Mesendoderm (in vitro differentiated cells): ENCODE measurements at regions not wholly inside any gene's neighbourhood (a gene's known extent, or its start where the extent isn't known, plus 50 kb on each side); places are given as distances from the start of the nearest gene placed in this dataset.
A peak's percentile ranks its signal among the peaks of the same experiment; 100 is the strongest.

Source experiments
- DNase-seq: peaks from one replicate; pipeline ENCODE4 v3.0.0; 2013
- H2AK5ac ChIP-seq: 2 replicates; pipeline ENCODE4 v1.6.1; 2013; ENCODE audit warnings: low read length, inconsistent platforms
- H2BK120ac ChIP-seq: 2 replicates; pipeline ENCODE4 v1.6.1; 2013; ENCODE audit warnings: low read depth, mild to moderate bottlenecking, low read length, moderate library complexity, mixed read lengths
- H2BK15ac ChIP-seq: replicated peaks from 2 replicates; pipeline ENCODE4 v1.6.1; 2013; ENCODE audit warnings: low read depth, mild to moderate bottlenecking, moderate library complexity
- H2BK5ac ChIP-seq: 2 replicates; pipeline ENCODE4 v1.6.1; 2013; ENCODE audit warnings: low read length, inconsistent platforms
- H3K18ac ChIP-seq: 2 replicates; pipeline ENCODE4 v1.6.1; 2013; ENCODE audit warnings: mild to moderate bottlenecking, low read length, mixed read lengths
- H3K23ac ChIP-seq: one replicate; pipeline ENCODE4 v1.6.1; 2013; ENCODE audit warnings: low read length
- H3K27ac ChIP-seq: 2 replicates; pipeline ENCODE4 v1.5.1; 2013; ENCODE audit warnings: low read depth, mild to moderate bottlenecking, inconsistent platforms, low read length, moderate library complexity
- H3K27me3 ChIP-seq: 2 replicates; pipeline ENCODE4 v1.6.1; 2013; ENCODE audit warnings: low read length, control low read depth, mild to moderate bottlenecking, inconsistent platforms; ENCODE audit not compliant: insufficient read depth, poor library complexity
- H3K36me3 ChIP-seq: 2 replicates; pipeline ENCODE4 v1.6.1; 2013; ENCODE audit warnings: low read length, inconsistent platforms; ENCODE audit not compliant: control insufficient read depth, insufficient read depth
- H3K4ac ChIP-seq: one replicate; pipeline ENCODE4 v1.6.1; 2013; ENCODE audit warnings: low read depth, mild to moderate bottlenecking, low read length, moderate library complexity
- H3K4me1 ChIP-seq: 2 replicates; pipeline ENCODE4 v1.6.1; 2013; ENCODE audit warnings: low read depth, low read length, inconsistent platforms; ENCODE audit not compliant: control insufficient read depth
- H3K4me2 ChIP-seq: 2 replicates; pipeline ENCODE4 v1.6.1; 2013; ENCODE audit warnings: low read length
- H3K4me3 ChIP-seq: 2 replicates; pipeline ENCODE4 v1.5.1; 2013; ENCODE audit warnings: mild to moderate bottlenecking, low read length
- H3K56ac ChIP-seq: one replicate; pipeline ENCODE4 v1.6.1; 2013; ENCODE audit warnings: low read length
- H3K79me1 ChIP-seq: 2 replicates; pipeline ENCODE4 v1.6.1; 2013; ENCODE audit warnings: low read length, inconsistent platforms
- H3K79me2 ChIP-seq: 2 replicates; pipeline ENCODE4 v1.6.1; 2013; ENCODE audit warnings: mild to moderate bottlenecking, low read length; ENCODE audit not compliant: control insufficient read depth, insufficient read depth
- H3K9ac ChIP-seq: 2 replicates; pipeline ENCODE4 v1.6.1; 2013; ENCODE audit warnings: low read length, inconsistent platforms
- H4K5ac ChIP-seq: one replicate; pipeline ENCODE4 v1.6.1; 2013; ENCODE audit warnings: low read length
- H4K8ac ChIP-seq: one replicate; pipeline ENCODE4 v1.6.1; 2013; ENCODE audit warnings: low read depth, mild to moderate bottlenecking, control low read depth, low read length, moderate library complexity
- WGBS: extraction: QIAGEN DNeasy Blood & Tissue Kit; methylation state at CpG from one replicate; pipeline ENCODE4 v1.1.7; 2013; ENCODE audit warnings: low lambda C conversion rate, missing lambda C conversion rate; ENCODE audit not compliant: insufficient coverage; ENCODE audit errors: extremely low coverage; 5-methylcytosine and 5-hydroxymethylcytosine counted together

GRCh38 chr14:76940021-76940760 is 88.3 kb downstream of the IRF2BPL start:
- H2BK120ac ChIP-seq, result no peak overlapping the region
- no peak overlapping the region for H2BK5ac ChIP-seq
- no peaks in the 10 kb centered on the region for H3K36me3 ChIP-seq
- no peak overlapping the region for H3K23ac ChIP-seq
- H3K27ac ChIP-seq, result no peak overlapping the region
- H3K4me3 ChIP-seq, result no peak overlapping the region
- no peak overlapping the region for H4K5ac ChIP-seq
- no peak for DNase-seq
- H4K8ac ChIP-seq, result no peak overlapping the region
- no peaks in the 10 kb centered on the region for H3K79me2 ChIP-seq
- no peaks in the 10 kb centered on the region for H3K79me1 ChIP-seq
- no peak overlapping the region for H3K4ac ChIP-seq
- H2BK15ac ChIP-seq, result no peak overlapping the region
- no peaks in the 10 kb centered on the region for H3K27me3 ChIP-seq
- peak overlapping the region; percentile 26 for H3K56ac ChIP-seq
- H3K4me2 ChIP-seq, result no peak overlapping the region
- no CpG with 5 or more reads among the region's 8 CpGs for WGBS
- H2AK5ac ChIP-seq, result no peak overlapping the region
- H3K18ac ChIP-seq, result no peak overlapping the region
- no peak overlapping the region for H3K9ac ChIP-seq
- H3K4me1 ChIP-seq, result peaks cover 2% of the 10 kb centered on the region

GRCh38 chr14:76939015-76939742 is 89.3 kb downstream of the IRF2BPL start:
- no peak overlapping the region for H3K18ac ChIP-seq
- no peak overlapping the region for H2AK5ac ChIP-seq
- peaks cover 2% of the 10 kb centered on the region for H3K4me1 ChIP-seq
- no peak overlapping the region for H3K56ac ChIP-seq
- no peak overlapping the region for H3K4ac ChIP-seq
- H4K8ac ChIP-seq, result no peak overlapping the region
- WGBS, result no CpG with 5 or more reads among the region's 10 CpGs
- no peak overlapping the region for H2BK5ac ChIP-seq
- H3K23ac ChIP-seq, result no peak overlapping the region
- H3K79me1 ChIP-seq, result no peaks in the 10 kb centered on the region
- H2BK15ac ChIP-seq, result no peak overlapping the region
- no peak overlapping the region for H3K27ac ChIP-seq
- DNase-seq, result no peak
- H2BK120ac ChIP-seq, result no peak overlapping the region
- H3K4me2 ChIP-seq, result no peak overlapping the region
- no peak overlapping the region for H3K4me3 ChIP-seq
- no peak overlapping the region for H3K9ac ChIP-seq
- no peaks in the 10 kb centered on the region for H3K79me2 ChIP-seq
- no peaks in the 10 kb centered on the region for H3K27me3 ChIP-seq
- H3K36me3 ChIP-seq, result no peaks in the 10 kb centered on the region
- H4K5ac ChIP-seq, result no peak overlapping the region

GRCh38 chr14:76938092-76938500 is 90.4 kb downstream of the IRF2BPL start:
- H3K56ac ChIP-seq, result no peak overlapping the region
- no peak overlapping the region for H3K27ac ChIP-seq
- no peak overlapping the region for H3K4me3 ChIP-seq
- H4K5ac ChIP-seq, result no peak overlapping the region
- no peaks in the 10 kb centered on the region for H3K36me3 ChIP-seq
- WGBS, result no CpG with 5 or more reads among the region's 3 CpGs
- H3K9ac ChIP-seq, result no peak overlapping the region
- no peak overlapping the region for H2BK5ac ChIP-seq
- peaks cover 2% of the 10 kb centered on the region for H3K4me1 ChIP-seq
- no peak overlapping the region for H3K23ac ChIP-seq
- no peak overlapping the region for H4K8ac ChIP-seq
- H3K27me3 ChIP-seq, result no peaks in the 10 kb centered on the region
- no peaks in the 10 kb centered on the region for H3K79me2 ChIP-seq
- H2AK5ac ChIP-seq, result no peak overlapping the region
- H3K4me2 ChIP-seq, result no peak overlapping the region
- H3K18ac ChIP-seq, result no peak overlapping the region
- H2BK15ac ChIP-seq, result no peak overlapping the region
- no peak for DNase-seq
- H3K4ac ChIP-seq, result no peak overlapping the region
- H2BK120ac ChIP-seq, result no peak overlapping the region
- no peaks in the 10 kb centered on the region for H3K79me1 ChIP-seq

- Histone ChIP-seq H3K9ac (no peak overlapping the region), H3K79me2 (no peaks in the 10 kb centered on the region), H3K23ac (no peak overlapping the region), H3K4me1 (peaks cover 2% of the 10 kb centered on the region), H2BK15ac (no peak overlapping the region), H3K56ac (no peak overlapping the region), H3K4me3 (no peak overlapping the region), H4K8ac (no peak overlapping the region), H3K27ac (no peak overlapping the region), H3K36me3 (no peaks in the 10 kb centered on the region), H2BK120ac (no peak overlapping the region), H2BK5ac (no peak overlapping the region), H3K18ac (no peak overlapping the region), H3K27me3 (no peaks in the 10 kb centered on the region), H4K5ac (no peak overlapping the region), H3K4ac (no peak overlapping the region), H2AK5ac (peak overlapping the region; percentile 18), H3K79me1 (no peaks in the 10 kb centered on the region), H3K4me2 (no peak overlapping the region)
- WGBS, result no CpG with 5 or more reads among the region's 15 CpGs
- peak; percentile 92 for DNase-seq
These were observed 91.1 kb downstream of the IRF2BPL start for GRCh38 chr14:76937181-76938091.

GRCh38 chr14:76936483-76936882 is 92.0 kb downstream of the IRF2BPL start:
- Histone ChIP-seq H2BK5ac (no peak overlapping the region), H3K9ac (no peak overlapping the region), H3K36me3 (no peaks in the 10 kb centered on the region), H4K5ac (no peak overlapping the region), H3K56ac (no peak overlapping the region), H3K4me1 (peaks cover 2% of the 10 kb centered on the region), H2BK120ac (no peak overlapping the region), H3K79me2 (no peaks in the 10 kb centered on the region), H3K4ac (no peak overlapping the region), H3K4me3 (no peak overlapping the region), H2BK15ac (no peak overlapping the region), H3K27me3 (no peaks in the 10 kb centered on the region), H3K27ac (no peak overlapping the region), H3K4me2 (no peak overlapping the region), H3K79me1 (no peaks in the 10 kb centered on the region), H2AK5ac (no peak overlapping the region), H3K18ac (no peak overlapping the region), H4K8ac (no peak overlapping the region), H3K23ac (no peak overlapping the region)
- WGBS, result no CpG with 5 or more reads among the region's 7 CpGs
- no peak for DNase-seq
